Vagina (tissue), 2 donors: ENCODE measurements at regions not wholly inside any gene's neighbourhood (a gene's known extent, or its start where the extent isn't known, plus 50 kb on each side); places are given as distances from the start of the nearest gene placed in this dataset.

Experiments
- DNase-seq, 2 donors: peaks; one replicate each; pipeline ENCODE4 v3.0.0-alpha.2; 2017; ENCODE audit errors: extremely low spot score in 2 of 2
- H3K27ac ChIP-seq: fragments of 200-600 bp; sonication (generic); one replicate; pipeline ENCODE4 v1.5.1; 2019
- H3K27me3 ChIP-seq: fragments of 200-600 bp; sonication (generic); one replicate; pipeline ENCODE4 v1.5.1; 2019
- H3K36me3 ChIP-seq, 2 donors: fragments of 200-600 bp; sonication (generic); one replicate each; pipeline ENCODE4 v1.5.1; 2017 to 2019
- H3K4me1 ChIP-seq: fragments of 200-600 bp; sonication (generic); one replicate; pipeline ENCODE4 v1.5.1; 2019
- H3K4me3 ChIP-seq, 2 donors: fragments of 200-600 bp; sonication (generic); 1 replicate in 1 of 2; 2 replicates in 1 of 2; pipeline ENCODE4 v1.5.1; 2016 to 2019
- H3K9me3 ChIP-seq: fragments of 200-600 bp; sonication (generic); one replicate; pipeline ENCODE4 v1.5.1; 2019
- CTCF ChIP-seq, 3 experiments: fragments of 450-650 bp in 2 of 3; fragments of 200-600 bp in 1 of 3; sonication (generic) in 1 of 3; IDR thresholded peaks; one replicate each; pipeline ENCODE4 v1.5.1; 2017 to 2019; ENCODE audit warnings: antibody characterized with exemption in 3 of 3, mild to moderate bottlenecking in 2 of 3, moderate library complexity in 2 of 3
- POLR2A ChIP-seq, 2 donors: fragments of 450-650 bp; IDR thresholded peaks; one replicate each; pipeline ENCODE4 v1.6.1; 2017; ENCODE audit warnings: antibody characterized with exemption in 2 of 2, mild to moderate bottlenecking in 2 of 2, moderate library complexity in 2 of 2
- POLR2AphosphoS5 ChIP-seq, 2 donors: sonication (generic); formaldehyde crosslinking; IDR thresholded peaks; one replicate each; pipeline ENCODE4 v1.9.0; 2017; ENCODE audit warnings: antibody characterized with exemption in 2 of 2, mild to moderate bottlenecking in 2 of 2, low read depth in 1 of 2; ENCODE audit not compliant: insufficient read depth in 1 of 2
- intact Hi-C: fragments of 100-400 bp; cut with DNase I; formaldehyde crosslinking; loops from one replicate; pipeline ENCODE4 v1.15.1; 2023

DNA sequence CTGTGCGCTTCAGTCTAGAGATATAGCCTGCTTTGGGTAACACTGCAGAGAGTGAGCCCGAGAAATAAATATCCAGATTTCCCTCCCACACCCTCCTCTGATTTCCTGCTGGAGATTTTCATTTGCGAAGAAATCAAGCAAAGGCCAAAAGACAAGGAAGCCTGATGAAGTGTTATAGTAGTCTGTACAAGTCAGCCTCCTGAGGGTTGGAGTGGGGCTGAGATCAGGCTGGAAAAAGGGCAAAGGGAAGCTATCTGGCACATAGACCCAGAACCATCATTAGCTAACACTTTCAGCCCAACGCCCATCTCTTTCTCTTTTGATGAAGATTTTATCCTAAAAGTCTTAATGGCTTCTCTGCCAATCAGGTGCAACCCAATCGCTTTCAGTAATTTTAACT is 154.6 kb upstream of the SLC44A1 start:
- Histone ChIP-seq H3K27ac (no peak overlapping the region), H3K9me3 (no peaks in the 10 kb centered on the region), H3K4me3 (no peak overlapping the region), H3K4me1 (no peaks in the 10 kb centered on the region), H3K36me3 (no peaks in the 10 kb centered on the region), H3K27me3 (no peaks in the 10 kb centered on the region)
- no peak for DNase-seq
- TF ChIP-seq POLR2AphosphoS5 (IDR thresholded peaks at IDR 0.05; ENCODE audit: insufficient read depth in 1 of 2, low read depth in 1 of 2) (no peak), POLR2A (IDR thresholded peaks at IDR 0.05) (no peak), CTCF (IDR thresholded peaks at IDR 0.05) (no peak)
- intact Hi-C loops = no loop called here

DNA sequence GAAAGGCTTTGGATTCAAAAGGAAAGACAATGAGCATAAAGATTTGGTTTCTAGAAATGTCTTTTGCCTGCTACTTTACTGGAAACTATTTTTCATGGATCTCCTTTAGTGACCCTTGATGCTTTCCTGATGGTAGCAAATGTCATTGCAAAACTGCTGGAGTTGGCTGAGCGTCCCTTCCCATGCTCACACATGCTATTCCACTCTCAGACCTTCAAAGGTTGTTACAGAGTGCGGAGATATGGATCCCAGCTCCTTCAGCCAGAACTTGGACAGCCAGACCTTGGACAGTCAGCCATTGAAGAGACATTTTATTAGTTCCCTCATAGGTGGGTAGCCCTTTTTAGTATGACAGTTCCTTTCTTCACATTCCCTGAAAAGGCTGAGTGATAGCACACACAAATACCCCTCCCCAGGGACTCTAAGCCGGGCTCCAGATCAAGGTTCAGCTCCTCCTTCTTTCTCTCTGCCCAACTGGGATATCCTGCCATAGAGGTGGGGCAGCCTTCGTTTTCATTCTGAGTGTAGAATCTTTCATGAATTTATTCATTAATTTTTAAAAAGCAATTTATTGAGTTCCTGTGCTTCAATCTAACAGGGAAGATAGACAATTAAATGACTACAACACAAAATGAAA is 153.3 kb upstream of the SLC44A1 start:
- no peak for DNase-seq
- Histone ChIP-seq H3K36me3 (no peaks in the 10 kb centered on the region), H3K27ac (no peak overlapping the region), H3K4me1 (no peaks in the 10 kb centered on the region), H3K9me3 (no peaks in the 10 kb centered on the region), H3K27me3 (no peaks in the 10 kb centered on the region), H3K4me3 (no peak overlapping the region)
- intact Hi-C loops = no loop called here
- TF ChIP-seq POLR2AphosphoS5 (IDR thresholded peaks at IDR 0.05; ENCODE audit: insufficient read depth in 1 of 2, low read depth in 1 of 2) (no peak), CTCF (IDR thresholded peaks at IDR 0.05) (no peak), POLR2A (IDR thresholded peaks at IDR 0.05) (no peak)

DNA sequence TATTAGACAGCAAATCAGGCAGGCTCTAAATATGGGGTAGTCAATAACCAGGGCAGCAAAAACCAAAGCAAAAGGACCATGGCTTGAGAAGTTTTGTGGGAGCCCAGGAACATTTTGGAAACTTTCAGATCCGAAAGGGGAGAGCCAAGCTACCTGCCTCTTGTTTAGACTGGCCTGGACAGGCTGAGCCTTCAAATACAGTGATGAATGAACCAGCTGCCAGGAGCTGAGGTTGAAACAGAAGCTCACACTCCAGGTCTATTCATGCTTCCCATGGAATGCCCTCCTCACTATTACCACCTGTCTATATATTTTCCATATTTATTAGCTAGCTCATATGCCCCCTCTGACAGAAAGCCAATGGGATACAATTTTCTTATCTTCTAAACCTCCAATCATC is 150.8 kb upstream of the SLC44A1 start:
- intact Hi-C loops = no loop called here
- no peak for DNase-seq

GRCh38 chr9:105098370-105098769 is 146.1 kb upstream of the SLC44A1 start:
- no peaks in the 10 kb centered on the region for H3K4me1 ChIP-seq
- H3K27me3 ChIP-seq = no peaks in the 10 kb centered on the region
- H3K36me3 ChIP-seq = no peaks in the 10 kb centered on the region
- H3K9me3 ChIP-seq = no peaks in the 10 kb centered on the region
- no peak overlapping the region for H3K27ac ChIP-seq
- intact Hi-C loops = no loop called here
- DNase-seq = no peak
- TF ChIP-seq POLR2AphosphoS5 (IDR thresholded peaks at IDR 0.05; ENCODE audit: insufficient read depth in 1 of 2, low read depth in 1 of 2) (no peak), POLR2A (IDR thresholded peaks at IDR 0.05) (no peak), CTCF (IDR thresholded peaks at IDR 0.05) (no peak)
- H3K4me3 ChIP-seq = no peak overlapping the region

More for the DNA sequence above, 150.8 kb upstream of the SLC44A1 start:
- H3K27ac ChIP-seq = no peak overlapping the region
- no peak for TF ChIP-seq POLR2A (IDR thresholded peaks at IDR 0.05)
- TF ChIP-seq CTCF (IDR thresholded peaks at IDR 0.05) = no peak
- no peak for TF ChIP-seq POLR2AphosphoS5 (IDR thresholded peaks at IDR 0.05; ENCODE audit: insufficient read depth in 1 of 2, low read depth in 1 of 2)
- H3K4me1 ChIP-seq = no peaks in the 10 kb centered on the region
- no peaks in the 10 kb centered on the region for H3K36me3 ChIP-seq
- H3K4me3 ChIP-seq = no peak overlapping the region
- H3K9me3 ChIP-seq = no peaks in the 10 kb centered on the region
- H3K27me3 ChIP-seq = no peaks in the 10 kb centered on the region

DNA sequence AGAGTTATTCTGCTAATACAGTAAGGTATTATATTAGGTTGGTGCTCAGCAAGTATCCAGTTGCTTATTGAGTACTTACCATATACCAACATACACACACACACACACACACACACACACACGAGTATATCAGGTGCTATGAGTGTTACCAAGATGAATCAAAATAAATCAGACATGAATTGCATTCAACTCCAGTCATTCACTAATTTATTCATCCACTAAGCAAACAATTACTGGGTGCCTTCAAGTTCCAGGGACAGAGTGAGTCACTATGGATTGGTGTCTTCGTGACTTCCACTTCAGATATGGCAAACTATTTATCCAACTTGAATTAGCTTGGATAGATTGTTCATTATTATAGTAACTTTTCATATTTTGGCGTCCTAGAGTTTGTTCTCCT is 140.7 kb upstream of the SLC44A1 start:
- H3K27me3 ChIP-seq = no peaks in the 10 kb centered on the region
- intact Hi-C loops = no loop called here
- H3K4me1 ChIP-seq = no peaks in the 10 kb centered on the region
- no peaks in the 10 kb centered on the region for H3K36me3 ChIP-seq
- no peak overlapping the region for H3K4me3 ChIP-seq
- no peaks in the 10 kb centered on the region for H3K9me3 ChIP-seq
- no peak for DNase-seq
- no peak overlapping the region for H3K27ac ChIP-seq
- TF ChIP-seq POLR2A (IDR thresholded peaks at IDR 0.05) = no peak
- no peak for TF ChIP-seq POLR2AphosphoS5 (IDR thresholded peaks at IDR 0.05; ENCODE audit: insufficient read depth in 1 of 2, low read depth in 1 of 2)
- TF ChIP-seq CTCF (IDR thresholded peaks at IDR 0.05) = no peak
